Psoas muscle (tissue), 7 donors: ENCODE measurements at regions not wholly inside any gene's neighbourhood (a gene's known extent, or its start where the extent isn't known, plus 50 kb on each side); places are given as distances from the start of the nearest gene placed in this dataset.

Source experiments
- ATAC-seq, 4 donors: fragments of 200-7000 bp; cut with Tn5 transposase; one replicate each; pipeline ENCODE4 v1.9.1; 2020; ENCODE audit warnings: moderate library complexity in 3 of 4, mild to moderate bottlenecking in 2 of 4
- DNase-seq, 2 donors: peaks; one replicate each; pipeline ENCODE4 v3.0.0-alpha.2; 2020
- H3K27ac ChIP-seq: fragments of 200-600 bp; one replicate; pipeline ENCODE4 v1.8.0; 2022
- H3K27me3 ChIP-seq, 3 donors: fragments of 200-600 bp in 1 of 3; one replicate each; pipeline versions ENCODE4 v1.6.1 to v1.8.0; 2013 to 2022; ENCODE audit warnings: low read length in 2 of 3, mild to moderate bottlenecking in 2 of 3, moderate library complexity in 1 of 3; ENCODE audit not compliant: insufficient read depth in 3 of 3
- H3K36me3 ChIP-seq, 2 donors: fragments of 200-600 bp in 1 of 2; one replicate each; pipeline versions ENCODE4 v1.6.1 to v1.8.0; 2013 to 2022; ENCODE audit warnings: low read depth in 1 of 2, mild to moderate bottlenecking in 1 of 2, moderate library complexity in 1 of 2; ENCODE audit not compliant: insufficient read depth in 1 of 2
- H3K4me1 ChIP-seq: fragments of 200-600 bp; one replicate; pipeline ENCODE4 v1.8.0; 2022
- H3K4me3 ChIP-seq: fragments of 200-600 bp; one replicate; pipeline ENCODE4 v1.8.0; 2022; ENCODE audit warnings: mild to moderate bottlenecking
- H3K9me3 ChIP-seq: fragments of 200-600 bp; one replicate; pipeline ENCODE4 v1.8.0; 2022
- CTCF ChIP-seq: fragments of 200-600 bp; IDR thresholded peaks from one replicate; pipeline ENCODE4 v1.8.0; 2022; ENCODE audit warnings: antibody characterized with exemption
- WGBS, 3 donors: extraction: QIAGEN DNeasy Blood & Tissue Kit; methylation state at CpG; one replicate each; pipeline versions ENCODE4 v1.1.6 to v1.1.7; 2013; 5-methylcytosine and 5-hydroxymethylcytosine counted together
- intact Hi-C, 2 donors: fragments of 100-400 bp; cut with DNase I; formaldehyde crosslinking; loops; one replicate each; pipeline versions ENCODE4 v1.11.0 to v1.14.2; 2022
- donor health status: healthy with polysubstance abuse.
- donor health status: DM: no; HTN: no; CAD: no; lungs with moderate emphysema.
- donor health status: Bipolar disorder and iron deficiency.
- donor health status: healthy.
- donor health status: DM: yes; HTN: yes; CAD: no.
- donor health status: DM: no; HTN: no; CAD: no.
- donor health status: DM: yes; HTN: yes; CAD: no.

GRCh38 chr6:156538875-156539660, 238.1 kb upstream of the ARID1B start:
- Histone ChIP-seq H3K27ac (no peak overlapping the region), H3K36me3 (no peaks in the 10 kb centered on the region), H3K27me3 (no peaks in the 10 kb centered on the region), H3K9me3 (no peaks in the 10 kb centered on the region), H3K4me1 (no peaks in the 10 kb centered on the region), H3K4me3 (no peak overlapping the region)
- WGBS, 3 donors = 53 to 62% (median 55%) methylated on average over 16 of the region's 16 CpGs
- DNase-seq (no peak), ATAC-seq (no peak)
- TF ChIP-seq CTCF = no peak
- intact Hi-C loops = no loop called here

GRCh38 chr6:156534594-156534993, 242.6 kb upstream of the ARID1B start:
- 49 to 68% (median 56%) methylated on average over 3 of the region's 3 CpGs for WGBS, 3 donors
- intact Hi-C loops = no loop called here

GRCh38 chr6:156533872-156534524, 243.2 kb upstream of the ARID1B start:
- H3K4me3 ChIP-seq = no peak overlapping the region
- DNase-seq (no peak), ATAC-seq (no peak)
- no peaks in the 10 kb centered on the region for H3K27me3 ChIP-seq
- 78 to 81% (median 79%) methylated on average over 4 of the region's 4 CpGs for WGBS, 3 donors
- no peak for TF ChIP-seq CTCF
- no peaks in the 10 kb centered on the region for H3K4me1 ChIP-seq
- H3K9me3 ChIP-seq = no peaks in the 10 kb centered on the region
- H3K27ac ChIP-seq = no peak overlapping the region
- no peaks in the 10 kb centered on the region for H3K36me3 ChIP-seq
- intact Hi-C loops = no loop called here

More at GRCh38 chr6:156534594-156534993, 242.6 kb upstream of the ARID1B start:
- Histone ChIP-seq H3K36me3 (no peaks in the 10 kb centered on the region), H3K4me3 (no peak overlapping the region), H3K4me1 (no peaks in the 10 kb centered on the region), H3K27ac (no peak overlapping the region), H3K27me3 (no peaks in the 10 kb centered on the region), H3K9me3 (no peaks in the 10 kb centered on the region)
- TF ChIP-seq CTCF = no peak
- ATAC-seq (no peak), DNase-seq (no peak)

GRCh38 chr6:156526081-156526480, 251.1 kb upstream of the ARID1B start:
- ATAC-seq (no peak), DNase-seq (no peak)
- H3K27ac ChIP-seq = no peak overlapping the region
- no peaks in the 10 kb centered on the region for H3K4me1 ChIP-seq
- H3K27me3 ChIP-seq = no peaks in the 10 kb centered on the region
- no peak overlapping the region for H3K4me3 ChIP-seq
- 75 to 76% (median 76%) methylated on average over 7 of the region's 7 CpGs for WGBS, 3 donors
- no peaks in the 10 kb centered on the region for H3K9me3 ChIP-seq
- no peak for TF ChIP-seq CTCF
- intact Hi-C loops = no loop called here
- no peaks in the 10 kb centered on the region for H3K36me3 ChIP-seq
